Testis (tissue), 2 donors: ENCODE measurements at regions not wholly inside any gene's neighbourhood (a gene's known extent, or its start where the extent isn't known, plus 50 kb on each side); places are given as distances from the start of the nearest gene placed in this dataset.
"Not testable (repeated sequence)": the region's sequence is repeated elsewhere in the genome, so short reads cannot be mapped to it uniquely, and the experiment has no call there.

Experiments
- CTCF ChIP-seq, 3 experiments: fragments of 450-650 bp in 2 of 3; fragments of 200-600 bp in 1 of 3; sonication (generic) in 1 of 3; IDR thresholded peaks; one replicate each; pipeline ENCODE4 v1.5.1; 2016 to 2019; ENCODE audit warnings: antibody characterized with exemption in 3 of 3, mild to moderate bottlenecking in 2 of 3, moderate library complexity in 1 of 3
- POLR2A ChIP-seq: fragments of 450-650 bp; IDR thresholded peaks from one replicate; pipeline ENCODE4 v1.6.1; 2017; ENCODE audit warnings: antibody characterized with exemption, mild to moderate bottlenecking, moderate library complexity

- TF ChIP-seq POLR2A; CTCF (IDR thresholded peaks at IDR 0.05): not testable (repeated sequence)
Observed at GRCh38 chr3:124651416-124651815, 78.8 kb upstream of the UMPS start.
